Stimulated activated CD8-positive, alpha-beta memory T cell treated with anti-CD3 and anti-CD28 coated beads, Interleukin-4, amount 100 ng/mL, for 1 hour (primary cell): ENCODE measurements at regions not wholly inside any gene's neighbourhood (a gene's known extent, or its start where the extent isn't known, plus 50 kb on each side); places are given as distances from the start of the nearest gene placed in this dataset.

Experiments used
- DNase-seq, 2 donors: peaks; one replicate each; pipeline ENCODE4 v3.0.0-alpha.2; 2020; ENCODE audit warnings: low read depth in 2 of 2, low spot score in 1 of 2

- no peak for DNase-seq
Measured at GRCh38 chr3:31444220-31445142, 88.2 kb upstream of the STT3B start.

GRCh38 chr3:31445701-31446100 lies 87.0 kb upstream of the STT3B start:
- DNase-seq: no peak

- DNase-seq: no peak
Measured at GRCh38 chr3:31448035-31448881, 84.5 kb upstream of the STT3B start.

- no peak for DNase-seq
Measured at GRCh38 chr3:31448882-31449243, 83.9 kb upstream of the STT3B start.

- DNase-seq: no peak
Measured at GRCh38 chr3:31449318-31449717, 83.4 kb upstream of the STT3B start.

GRCh38 chr3:31450345-31450744 lies 82.4 kb upstream of the STT3B start:
- no peak for DNase-seq

- no peak for DNase-seq
Measured at GRCh38 chr3:31452495-31453106, 80.1 kb upstream of the STT3B start.

- DNase-seq: no peak
Measured at GRCh38 chr3:31453430-31453829, 79.3 kb upstream of the STT3B start.

- DNase-seq: no peak
Measured at GRCh38 chr3:31455524-31455923, 77.2 kb upstream of the STT3B start.

- no peak for DNase-seq
Measured at GRCh38 chr3:31456373-31456772, 76.4 kb upstream of the STT3B start.

GRCh38 chr3:31461426-31461825 lies 71.3 kb upstream of the STT3B start:
- no peak for DNase-seq

- DNase-seq: peak in 1 of 2 donors; percentile 17
Measured at GRCh38 chr3:31462050-31462569, 70.6 kb upstream of the STT3B start.

- DNase-seq: no peak
Measured at GRCh38 chr3:31465999-31466398, 66.7 kb upstream of the STT3B start.

GRCh38 chr3:31466866-31467265 lies 65.9 kb upstream of the STT3B start:
- no peak for DNase-seq

- no peak for DNase-seq
Measured at GRCh38 chr3:31468433-31468832, 64.3 kb upstream of the STT3B start.

GRCh38 chr3:31469385-31469784 lies 63.3 kb upstream of the STT3B start:
- DNase-seq: no peak

- no peak for DNase-seq
Measured at GRCh38 chr3:31472479-31473390, 60.0 kb upstream of the STT3B start.

GRCh38 chr3:31476209-31476608 lies 56.5 kb upstream of the STT3B start:
- DNase-seq: no peak

GRCh38 chr3:31479431-31479830 lies 53.3 kb upstream of the STT3B start:
- no peak for DNase-seq

GRCh38 chr3:31481697-31482096 lies 51.0 kb upstream of the STT3B start:
- no peak for DNase-seq
